ENCODE measurements at regions not wholly inside any gene's neighbourhood (a gene's known extent, or its start where the extent isn't known, plus 50 kb on each side); places are given as distances from the start of the nearest gene placed in this dataset.
"Not testable (repeated sequence)": the region's sequence is repeated elsewhere in the genome, so short reads cannot be mapped to it uniquely, and the experiment has no call there.

GRCh38 chr1:96095849-96096612 lies 625.6 kb upstream of the PTBP2 start:
- DNase-seq: no peak

- DNase-seq: no peak
Measured at GRCh38 chr1:96096613-96097321, 624.8 kb upstream of the PTBP2 start.

GRCh38 chr1:96104506-96104905 lies 617.1 kb upstream of the PTBP2 start:
- DNase-seq: no peak

GRCh38 chr1:96104906-96105305 lies 616.7 kb upstream of the PTBP2 start:
- no peak for DNase-seq

GRCh38 chr1:96116731-96117130 lies 604.9 kb upstream of the PTBP2 start:
- DNase-seq: no peak

GRCh38 chr1:96130432-96130831 lies 591.2 kb upstream of the PTBP2 start:
- DNase-seq: no peak

- DNase-seq: no peak
Measured at GRCh38 chr1:96144636-96145035, 576.9 kb upstream of the PTBP2 start.

- DNase-seq: no peak
Measured at GRCh38 chr1:96145492-96145891, 576.1 kb upstream of the PTBP2 start.

- DNase-seq: not testable (repeated sequence)
Measured at GRCh38 chr1:96152957-96153356, 568.6 kb upstream of the PTBP2 start.

- DNase-seq: no peak
Measured at GRCh38 chr1:96157101-96157500, 564.5 kb upstream of the PTBP2 start.

GRCh38 chr1:96159379-96159778 lies 562.2 kb upstream of the PTBP2 start:
- DNase-seq: no peak

GRCh38 chr1:96164053-96164452 lies 557.5 kb upstream of the PTBP2 start:
- DNase-seq: no peak

- no peak for DNase-seq
Measured at GRCh38 chr1:96178053-96178452, 543.5 kb upstream of the PTBP2 start.

GRCh38 chr1:96183485-96183884 lies 538.1 kb upstream of the PTBP2 start:
- no peak for DNase-seq

- no peak for DNase-seq
Measured at GRCh38 chr1:96183928-96184327, 537.7 kb upstream of the PTBP2 start.

GRCh38 chr1:96185181-96185580 lies 536.4 kb upstream of the PTBP2 start:
- no peak for DNase-seq

- no peak for DNase-seq
Measured at GRCh38 chr1:96187020-96187419, 534.6 kb upstream of the PTBP2 start.

- no peak for DNase-seq
Measured at GRCh38 chr1:96191165-96191564, 530.4 kb upstream of the PTBP2 start.

GRCh38 chr1:96206451-96206850 lies 515.1 kb upstream of the PTBP2 start:
- DNase-seq: no peak

- DNase-seq: no peak
Measured at GRCh38 chr1:96207936-96208335, 513.6 kb upstream of the PTBP2 start.

GRCh38 chr1:96208428-96208827 lies 513.2 kb upstream of the PTBP2 start:
- no peak for DNase-seq

- DNase-seq: no peak
Measured at GRCh38 chr1:96210054-96210453, 511.5 kb upstream of the PTBP2 start.

- DNase-seq: no peak
Measured at GRCh38 chr1:96211202-96211601, 510.4 kb upstream of the PTBP2 start.

GRCh38 chr1:96214982-96215381 lies 506.6 kb upstream of the PTBP2 start:
- no peak for DNase-seq

- no peak for DNase-seq
Measured at GRCh38 chr1:96220651-96221050, 500.9 kb upstream of the PTBP2 start.

Data from NCI-H510A treated with DMSO at 0.1 percent for 48 hours (cell line).